H1 (cell line): ENCODE measurements at regions not wholly inside any gene's neighbourhood (a gene's known extent, or its start where the extent isn't known, plus 50 kb on each side); places are given as distances from the start of the nearest gene placed in this dataset.

ENCODE experiments used
- CTCF ChIA-PET: fragments of 300-600 bp; sonication (Branson Sonifier 250); formaldehyde crosslinking; loops from one replicate; lab custom pipeline; 2021; ENCODE audit not compliant: partially characterized antibody; lab: Charles Lee
- POLR2A ChIA-PET: fragments of 300-600 bp; sonication (Branson Sonifier 250); formaldehyde crosslinking; loops from one replicate; lab custom pipeline; 2021; ENCODE audit warnings: inconsistent platforms; ENCODE audit not compliant: partially characterized antibody; lab: Charles Lee
- DNase-seq, 2 experiments: peaks; one replicate each; pipeline versions ENCODE4 v3.0.0 to v3.0.0-alpha.2; 2010 to 2022; ENCODE audit warnings: low spot score in 2 of 2, low read depth in 1 of 2, mixed read lengths in 1 of 2
- FAIRE-seq: peaks from 2 replicates; lab custom pipeline; 2011; peaks lifted over from hg19 to GRCh38; lab: Jason Lieb, UNC
- H2AFZ ChIP-seq: 2 replicates; pipeline ENCODE4 v1.8.1; 2012; ENCODE audit warnings: low read length, inconsistent platforms
- H2AK5ac ChIP-seq: 2 replicates; pipeline ENCODE4 v1.6.1; 2013; ENCODE audit warnings: low read depth, low read length
- H2BK120ac ChIP-seq: replicated peaks from 2 replicates; pipeline ENCODE3; 2013; ENCODE audit warnings: low read depth, low read length, inconsistent platforms
- H2BK12ac ChIP-seq: 2 replicates; pipeline ENCODE4 v1.6.1; 2013; ENCODE audit warnings: low read depth, low read length
- H2BK15ac ChIP-seq: 2 replicates; pipeline ENCODE4 v1.6.1; 2013; ENCODE audit warnings: low read length
- H2BK20ac ChIP-seq: 2 replicates; pipeline ENCODE4 v1.6.1; 2013; ENCODE audit warnings: low read length
- H2BK5ac ChIP-seq: 2 replicates; pipeline ENCODE4 v1.6.1; 2013; ENCODE audit warnings: low read depth, low read length
- H3K14ac ChIP-seq: 2 replicates; pipeline ENCODE4 v1.6.1; 2013; ENCODE audit warnings: inconsistent platforms; ENCODE audit not compliant: insufficient read length
- H3K18ac ChIP-seq: 2 replicates; pipeline ENCODE4 v1.6.1; 2013; ENCODE audit warnings: low read length; ENCODE audit errors: extremely low read depth
- H3K23ac ChIP-seq: 2 replicates; pipeline ENCODE4 v1.6.1; 2013; ENCODE audit warnings: inconsistent platforms; ENCODE audit not compliant: insufficient read length
- H3K23me2 ChIP-seq: 2 replicates; pipeline ENCODE4 v1.6.1; 2013; ENCODE audit warnings: low read depth, low read length
- H3K27ac ChIP-seq: 2 replicates; pipeline ENCODE4 v1.6.1; 2011; ENCODE audit warnings: low read depth, low read length, inconsistent platforms
- H3K27me3 ChIP-seq, 4 experiments: replicated peaks in 1 of 4; 1 replicate in 1 of 4; 2 replicates in 3 of 4; pipeline versions ENCODE4 v1.6.1 to v1.8.1; 2011 to 2013; ENCODE audit warnings: low read length in 3 of 4, mild to moderate bottlenecking in 3 of 4, inconsistent platforms in 2 of 4, mixed read lengths in 2 of 4, moderate library complexity in 1 of 4; ENCODE audit not compliant: control insufficient read depth in 3 of 4, insufficient read depth in 3 of 4; ENCODE audit errors: extremely low read depth in 1 of 4
- H3K36me3 ChIP-seq, 4 experiments: 2 replicates each; pipeline versions ENCODE4 v1.6.1 to v1.8.1; 2011 to 2013; ENCODE audit warnings: mild to moderate bottlenecking in 4 of 4, low read length in 3 of 4, moderate library complexity in 2 of 4, control low read depth in 1 of 4, inconsistent platforms in 1 of 4; ENCODE audit not compliant: insufficient read depth in 4 of 4, control insufficient read depth in 2 of 4
- H3K4ac ChIP-seq: replicated peaks from 2 replicates; pipeline ENCODE3; 2013; ENCODE audit warnings: low read length, low read depth, mixed read lengths, inconsistent platforms; ENCODE audit not compliant: insufficient read length
- H3K4me1 ChIP-seq, 4 experiments: replicated peaks in 1 of 4; 1 replicate in 1 of 4; 2 replicates in 3 of 4; pipeline versions ENCODE4 v1.6.1 to v1.8.1; 2011 to 2013; ENCODE audit warnings: low read length in 3 of 4, inconsistent platforms in 2 of 4, mixed read lengths in 1 of 4; ENCODE audit not compliant: insufficient read depth in 4 of 4, control insufficient read depth in 3 of 4
- H3K4me2 ChIP-seq, 2 experiments: 2 replicates each; pipeline versions ENCODE4 v1.6.1 to v1.8.1; 2011 to 2013; ENCODE audit warnings: low read depth in 2 of 2, low read length in 2 of 2, control low read depth in 1 of 2, inconsistent platforms in 1 of 2, mild to moderate bottlenecking in 1 of 2; ENCODE audit not compliant: insufficient read depth in 1 of 2
- H3K4me3 ChIP-seq, 4 experiments: fragments of 200-600, 300-600 bp in 1 of 4; sonication (generic), shearing (Covaris generic), sonication (Bioruptor Twin) in 1 of 4; 2 replicates each; pipeline versions ENCODE4 v1.5.1 to v1.8.1; 2011 to 2016; ENCODE audit warnings: low read length in 4 of 4, low read depth in 3 of 4, control low read depth in 2 of 4, inconsistent platforms in 2 of 4, mild to moderate bottlenecking in 2 of 4, mixed read lengths in 1 of 4, moderate library complexity in 1 of 4; ENCODE audit not compliant: insufficient read depth in 2 of 4; ENCODE audit errors: extremely low read depth in 1 of 4
- H3K56ac ChIP-seq: replicated peaks from 2 replicates; pipeline ENCODE3; 2013; ENCODE audit warnings: low read depth, mild to moderate bottlenecking, mixed read lengths, low read length, inconsistent platforms; ENCODE audit not compliant: insufficient read length
- H3K79me1 ChIP-seq: 2 replicates; pipeline ENCODE4 v1.6.1; 2013; ENCODE audit warnings: low read depth, low read length, control low read depth
- H3K79me2 ChIP-seq, 2 experiments: 2 replicates each; pipeline versions ENCODE4 v1.6.1 to v1.8.1; 2012 to 2013; ENCODE audit warnings: low read length in 2 of 2, mild to moderate bottlenecking in 2 of 2, inconsistent platforms in 1 of 2; ENCODE audit not compliant: insufficient read depth in 2 of 2, control insufficient read depth in 1 of 2
- H3K9ac ChIP-seq, 4 experiments: replicated peaks in 1 of 4; 1 replicate in 1 of 4; 2 replicates in 3 of 4; pipeline versions ENCODE4 v1.6.1 to v1.8.1; 2011 to 2013; ENCODE audit warnings: low read depth in 3 of 4, low read length in 3 of 4, control low read depth in 2 of 4, mild to moderate bottlenecking in 2 of 4, moderate library complexity in 2 of 4, inconsistent platforms in 1 of 4; ENCODE audit errors: extremely low read depth in 1 of 4
- H3K9me3 ChIP-seq, 2 experiments: 2 replicates each; pipeline versions ENCODE4 v1.6.1 to v1.8.1; 2012 to 2013; ENCODE audit warnings: mild to moderate bottlenecking in 2 of 2, moderate library complexity in 2 of 2, control low read depth in 1 of 2, inconsistent platforms in 1 of 2, low read depth in 1 of 2, low read length in 1 of 2, mixed read lengths in 1 of 2; ENCODE audit not compliant: insufficient read depth in 2 of 2
- H4K20me1 ChIP-seq, 2 experiments: replicated peaks in 1 of 2; 2 replicates each; pipeline versions ENCODE3 to v1.8.1; 2011 to 2013; ENCODE audit warnings: inconsistent platforms in 2 of 2, low read length in 2 of 2, mild to moderate bottlenecking in 1 of 2; ENCODE audit not compliant: insufficient read depth in 2 of 2, control insufficient read depth in 1 of 2
- H4K5ac ChIP-seq: 2 replicates; pipeline ENCODE4 v1.6.1; 2013; ENCODE audit warnings: low read length, low read depth, mixed read lengths, inconsistent platforms; ENCODE audit not compliant: insufficient read length
- H4K8ac ChIP-seq: 2 replicates; pipeline ENCODE4 v1.8.0; 2013; ENCODE audit warnings: mild to moderate bottlenecking, moderate library complexity, low read length, inconsistent platforms; ENCODE audit not compliant: insufficient read depth; ENCODE audit errors: extremely low read depth
- H4K91ac ChIP-seq: replicated peaks from 2 replicates; pipeline ENCODE3; 2013; ENCODE audit warnings: low read length, mixed read lengths, inconsistent platforms; ENCODE audit not compliant: insufficient read length
- SUZ12 ChIP-seq: fragments of 200-600 bp; sonication (generic); IDR thresholded peaks from 2 replicates; pipeline ENCODE4 v1.6.1; 2012; ENCODE audit warnings: mild to moderate bottlenecking, inconsistent platforms, low read length, moderate library complexity, mixed read lengths
- WGBS, 2 experiments: shearing (Covaris generic) in 1 of 2; methylation state at CpG; one replicate each; pipeline versions ENCODE4 v1.1.6 to v1.1.7; 2013 to 2015; ENCODE audit warnings: low lambda C conversion rate in 2 of 2, mixed read lengths in 2 of 2, inconsistent platforms in 1 of 2, low coverage in 1 of 2, missing lambda C conversion rate in 1 of 2; ENCODE audit not compliant: insufficient replicate concordance in 2 of 2, insufficient coverage in 1 of 2, insufficient read length in 1 of 2; ENCODE audit errors: extremely low coverage in 1 of 2, missing lambda C conversion rate in 1 of 2; 5-methylcytosine and 5-hydroxymethylcytosine counted together

DNA sequence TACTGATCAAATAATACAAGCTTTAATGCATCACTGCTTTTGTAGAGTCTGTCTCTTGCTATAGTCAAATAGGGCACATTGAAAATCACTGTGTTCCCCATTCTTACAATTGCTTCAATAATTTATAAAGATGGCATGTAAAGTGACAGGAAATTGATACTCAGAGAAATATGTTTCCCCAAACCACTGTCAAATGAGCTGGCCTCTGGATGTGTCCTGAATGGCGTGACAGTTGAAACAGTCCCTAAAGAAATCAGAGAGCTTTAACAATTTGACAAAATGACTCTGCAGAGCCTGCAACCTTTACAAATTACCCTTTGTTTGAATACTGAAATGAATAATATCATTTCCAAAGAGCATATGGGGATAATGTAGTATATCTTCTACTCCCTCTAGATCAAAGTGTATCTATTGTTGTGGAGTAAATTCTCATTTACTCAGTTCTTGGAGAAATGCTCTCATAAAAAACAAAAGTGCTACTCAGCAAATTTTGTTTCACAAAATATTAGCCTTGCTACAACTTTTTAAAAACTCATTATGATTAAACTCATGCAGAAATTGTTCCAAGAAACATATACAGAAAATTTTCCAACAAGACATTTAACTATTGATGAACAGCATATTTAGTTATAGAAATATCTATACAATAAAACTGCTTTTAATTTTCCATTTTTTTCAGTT, 763.2 kb upstream of the SPRY2 start:
- Histone ChIP-seq H2BK20ac (no peak overlapping the region), H2BK120ac (no peak overlapping the region), H3K9ac (no peak overlapping the region), H2BK15ac (no peak overlapping the region), H3K36me3 (no peaks in the 10 kb centered on the region), H3K4me2 (no peak overlapping the region), H3K4me1 (no peaks in the 10 kb centered on the region; a peak in 1 of 7 replicates), H3K23ac (no peak overlapping the region), H3K14ac (no peak overlapping the region), H2BK5ac (no peak overlapping the region), H2AK5ac (no peak overlapping the region), H3K23me2 (no peaks in the 10 kb centered on the region), H3K18ac (no peak overlapping the region), H4K5ac (no peak overlapping the region), H4K91ac (no peak overlapping the region), H2AFZ (no peak overlapping the region), H3K9me3 (no peaks in the 10 kb centered on the region), H4K8ac (no peak overlapping the region), H3K27ac (no peak overlapping the region), H3K27me3 (no peaks in the 10 kb centered on the region), H3K4ac (no peak overlapping the region), H4K20me1 (no peaks in the 10 kb centered on the region), H3K79me1 (no peaks in the 10 kb centered on the region), H2BK12ac (no peak overlapping the region), H3K4me3 (no peak overlapping the region), H3K56ac (no peak overlapping the region), H3K79me2 (no peaks in the 10 kb centered on the region)
- ChIA-PET POLR2A (no interaction called here), CTCF (no interaction called here)
- DNase-seq (no peak), FAIRE-seq (no peak)
- 97% methylated on average over 1 of the region's 1 CpG; no CpG with 5 or more reads in 1 of the 2 experiments for WGBS, 2 experiments
- no peak for TF ChIP-seq SUZ12
